ENCODE measurements at regions not wholly inside any gene's neighbourhood (a gene's known extent, or its start where the extent isn't known, plus 50 kb on each side); places are given as distances from the start of the nearest gene placed in this dataset.

DNA sequence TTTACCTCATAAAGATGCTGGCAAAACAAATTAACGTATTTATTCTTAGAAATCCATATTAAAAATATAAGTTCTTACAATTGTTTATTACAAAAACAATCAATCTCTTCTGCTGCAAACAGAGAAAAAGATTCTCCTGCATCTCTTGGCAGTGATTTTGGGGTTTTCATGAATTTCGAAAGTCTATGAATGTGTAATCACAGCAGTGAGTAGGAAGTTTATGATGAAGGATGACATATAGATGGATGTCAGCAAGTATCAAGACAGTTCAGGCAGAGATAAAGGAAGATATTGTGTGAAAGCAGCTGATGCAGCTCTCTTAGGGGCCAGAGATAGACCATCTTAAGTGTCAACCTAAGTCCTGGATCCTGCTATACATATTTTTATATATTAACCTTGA lies 196.9 kb upstream of the BANK1 start:
- Histone ChIP-seq H3K79me2 (no peaks in the 10 kb centered on the region), H3K27me3 (ENCODE audit: control insufficient read depth, insufficient read depth, low read length) (no peaks in the 10 kb centered on the region), H3K4me1 (no peaks in the 10 kb centered on the region), H3K36me3 (ENCODE audit: control insufficient read depth, insufficient read depth, low read length) (no peaks in the 10 kb centered on the region), H3K27ac (no peak overlapping the region), H3K9ac (no peak overlapping the region), H3K4me2 (ENCODE audit: low read length) (no peak overlapping the region), H2AFZ (no peak overlapping the region), H3K9me3 (ENCODE audit: control insufficient read depth, low read length) (no peaks in the 10 kb centered on the region), H3K4me3 (ENCODE audit: low read depth, low read length) (no peak overlapping the region)
- TF ChIP-seq, protein P1, sequence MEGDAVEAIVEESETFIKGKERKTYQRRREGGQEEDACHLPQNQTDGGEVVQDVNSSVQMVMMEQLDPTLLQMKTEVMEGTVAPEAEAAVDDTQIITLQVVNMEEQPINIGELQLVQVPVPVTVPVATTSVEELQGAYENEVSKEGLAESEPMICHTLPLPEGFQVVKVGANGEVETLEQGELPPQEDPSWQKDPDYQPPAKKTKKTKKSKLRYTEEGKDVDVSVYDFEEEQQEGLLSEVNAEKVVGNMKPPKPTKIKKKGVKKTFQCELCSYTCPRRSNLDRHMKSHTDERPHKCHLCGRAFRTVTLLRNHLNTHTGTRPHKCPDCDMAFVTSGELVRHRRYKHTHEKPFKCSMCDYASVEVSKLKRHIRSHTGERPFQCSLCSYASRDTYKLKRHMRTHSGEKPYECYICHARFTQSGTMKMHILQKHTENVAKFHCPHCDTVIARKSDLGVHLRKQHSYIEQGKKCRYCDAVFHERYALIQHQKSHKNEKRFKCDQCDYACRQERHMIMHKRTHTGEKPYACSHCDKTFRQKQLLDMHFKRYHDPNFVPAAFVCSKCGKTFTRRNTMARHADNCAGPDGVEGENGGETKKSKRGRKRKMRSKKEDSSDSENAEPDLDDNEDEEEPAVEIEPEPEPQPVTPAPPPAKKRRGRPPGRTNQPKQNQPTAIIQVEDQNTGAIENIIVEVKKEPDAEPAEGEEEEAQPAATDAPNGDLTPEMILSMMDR (IDR thresholded peaks at IDR 0.05): no peak

DNA sequence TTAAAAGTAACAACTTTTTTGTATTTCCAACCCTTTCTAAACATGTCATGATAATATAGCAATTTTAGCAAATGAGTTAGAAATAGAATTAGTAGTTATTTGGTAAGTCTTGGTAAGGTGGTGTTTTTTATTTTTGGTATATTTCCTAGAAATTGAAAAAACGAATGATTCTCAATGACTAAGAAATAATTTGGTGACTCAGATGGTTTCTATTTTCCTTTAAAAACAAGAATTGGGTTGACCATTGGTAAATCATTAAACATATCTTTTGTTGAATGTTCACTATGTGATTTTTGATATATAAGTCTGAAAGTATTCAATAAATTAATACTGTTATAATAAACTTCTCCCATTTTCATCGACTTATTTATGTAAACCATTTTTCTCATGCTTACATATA lies 206.2 kb upstream of the BANK1 start:
- TF ChIP-seq, protein P1 (IDR thresholded peaks at IDR 0.05): no peak
- no peak overlapping the region for H3K4me3 ChIP-seq (ENCODE audit: low read depth, low read length)
- no peak overlapping the region for H3K9ac ChIP-seq
- H3K9me3 ChIP-seq (ENCODE audit: control insufficient read depth, low read length): no peaks in the 10 kb centered on the region
- H3K27ac ChIP-seq: no peak overlapping the region
- no peaks in the 10 kb centered on the region for H3K36me3 ChIP-seq (ENCODE audit: control insufficient read depth, insufficient read depth, low read length)
- no peaks in the 10 kb centered on the region for H3K4me1 ChIP-seq
- no peaks in the 10 kb centered on the region for H3K27me3 ChIP-seq (ENCODE audit: control insufficient read depth, insufficient read depth, low read length)
- H3K4me2 ChIP-seq (ENCODE audit: low read length): no peak overlapping the region
- no peak overlapping the region for H2AFZ ChIP-seq
- no peaks in the 10 kb centered on the region for H3K79me2 ChIP-seq

DNA sequence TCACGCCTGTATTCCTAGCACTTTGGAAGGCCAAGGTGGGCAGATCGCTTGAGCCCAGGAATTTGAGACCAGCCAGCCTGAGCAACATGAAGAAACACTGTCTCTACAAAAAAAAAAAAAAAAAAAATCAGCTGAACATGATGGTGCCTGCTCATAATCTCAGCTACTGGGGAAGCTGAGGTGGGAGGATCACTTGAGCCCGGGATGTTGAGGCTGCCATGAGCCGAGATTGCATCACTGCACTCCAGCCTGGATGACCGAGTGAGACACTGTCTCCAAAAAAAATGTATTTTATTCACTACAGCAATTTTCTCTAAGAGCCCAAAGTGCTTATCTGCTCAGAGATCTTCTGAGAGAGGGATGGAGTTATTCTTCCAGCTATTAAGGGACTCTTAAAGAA lies 215.8 kb upstream of the PPP3CA start:
- Histone ChIP-seq H3K79me2 (no peaks in the 10 kb centered on the region), H3K27ac (no peak overlapping the region), H2AFZ (no peak overlapping the region), H3K27me3 (ENCODE audit: control insufficient read depth, insufficient read depth, low read length) (no peaks in the 10 kb centered on the region), H3K4me1 (no peaks in the 10 kb centered on the region), H3K4me2 (ENCODE audit: low read length) (no peak overlapping the region), H3K4me3 (ENCODE audit: low read depth, low read length) (no peak overlapping the region), H3K36me3 (ENCODE audit: control insufficient read depth, insufficient read depth, low read length) (no peaks in the 10 kb centered on the region), H3K9ac (no peak overlapping the region), H3K9me3 (ENCODE audit: control insufficient read depth, low read length) (no peaks in the 10 kb centered on the region)
- TF ChIP-seq, protein P1 (IDR thresholded peaks at IDR 0.05): no peak

DNA sequence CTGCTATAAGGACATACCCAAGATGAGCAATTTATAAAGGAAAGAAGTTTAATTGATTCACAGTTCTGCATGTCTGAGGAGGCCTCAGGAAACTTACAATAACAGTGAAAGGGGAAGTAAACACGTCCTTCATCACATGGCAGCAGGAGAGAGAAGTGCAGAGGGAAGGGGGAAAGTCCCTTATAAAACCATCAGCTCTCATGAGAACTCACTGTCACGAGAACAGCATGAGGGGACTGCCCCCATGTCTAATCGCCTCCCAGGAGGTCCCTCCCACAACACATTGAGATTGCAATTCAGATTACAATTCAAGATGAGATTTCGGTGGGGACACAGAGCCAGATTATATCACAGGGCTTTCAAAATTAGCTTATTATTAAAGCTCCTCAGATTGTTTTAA lies 209.5 kb upstream of the PPP3CA start:
- Histone ChIP-seq H3K9ac (no peak overlapping the region), H3K27ac (no peak overlapping the region), H2AFZ (no peak overlapping the region), H3K36me3 (ENCODE audit: control insufficient read depth, insufficient read depth, low read length) (no peaks in the 10 kb centered on the region), H3K4me3 (ENCODE audit: low read depth, low read length) (no peak overlapping the region), H3K4me2 (ENCODE audit: low read length) (no peak overlapping the region), H3K4me1 (no peaks in the 10 kb centered on the region), H3K9me3 (ENCODE audit: control insufficient read depth, low read length) (no peaks in the 10 kb centered on the region), H3K79me2 (no peaks in the 10 kb centered on the region), H3K27me3 (ENCODE audit: control insufficient read depth, insufficient read depth, low read length) (no peaks in the 10 kb centered on the region)
- TF ChIP-seq, protein P1 (IDR thresholded peaks at IDR 0.05): no peak

DNA sequence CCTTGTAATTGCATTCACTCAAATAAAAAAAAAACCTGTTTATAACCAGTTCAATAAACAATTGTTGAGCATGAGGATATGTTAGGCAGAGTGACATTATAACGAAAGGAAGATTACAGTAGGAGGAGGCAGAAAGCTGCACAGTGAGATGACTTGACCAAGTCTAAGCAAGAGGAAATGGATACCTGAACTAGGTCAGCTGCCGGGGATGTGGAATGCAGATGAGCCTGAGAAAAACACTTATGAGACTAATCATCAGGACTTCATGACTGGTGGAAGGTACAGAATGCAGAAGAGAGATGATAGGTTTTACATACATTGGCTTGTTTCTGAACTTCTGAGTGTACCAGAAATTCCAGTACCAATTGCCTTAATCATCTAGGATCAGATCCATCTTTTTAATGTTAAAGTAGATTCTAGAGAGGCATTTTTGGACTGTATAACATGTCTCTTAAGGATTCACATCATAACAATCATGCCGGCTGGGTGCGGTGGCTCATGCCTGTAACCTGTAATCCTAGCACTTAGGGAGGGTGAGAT lies 208.1 kb upstream of the PPP3CA start:
- no peaks in the 10 kb centered on the region for H3K36me3 ChIP-seq (ENCODE audit: control insufficient read depth, insufficient read depth, low read length)

More for the DNA sequence above, 208.1 kb upstream of the PPP3CA start:
- TF ChIP-seq, protein P1 (IDR thresholded peaks at IDR 0.05): no peak
- no peak overlapping the region for H3K27ac ChIP-seq
- no peak overlapping the region for H2AFZ ChIP-seq
- H3K79me2 ChIP-seq: no peaks in the 10 kb centered on the region
- no peak overlapping the region for H3K4me2 ChIP-seq (ENCODE audit: low read length)
- H3K4me1 ChIP-seq: no peaks in the 10 kb centered on the region
- no peaks in the 10 kb centered on the region for H3K9me3 ChIP-seq (ENCODE audit: control insufficient read depth, low read length)
- H3K4me3 ChIP-seq (ENCODE audit: low read depth, low read length): no peak overlapping the region
- no peaks in the 10 kb centered on the region for H3K27me3 ChIP-seq (ENCODE audit: control insufficient read depth, insufficient read depth, low read length)
- no peak overlapping the region for H3K9ac ChIP-seq
